HG03060 (cell line): ENCODE measurements at regions not wholly inside any gene's neighbourhood (a gene's known extent, or its start where the extent isn't known, plus 50 kb on each side); places are given as distances from the start of the nearest gene placed in this dataset.

Experiments
- ATAC-seq: cut with Tn5 transposase; IDR thresholded peaks from one replicate; pipeline ENCODE4 v1.9.1; 2021; ENCODE audit warnings: low read depth, moderate number of reproducible peaks; ENCODE audit not compliant: unreplicated experiment

DNA sequence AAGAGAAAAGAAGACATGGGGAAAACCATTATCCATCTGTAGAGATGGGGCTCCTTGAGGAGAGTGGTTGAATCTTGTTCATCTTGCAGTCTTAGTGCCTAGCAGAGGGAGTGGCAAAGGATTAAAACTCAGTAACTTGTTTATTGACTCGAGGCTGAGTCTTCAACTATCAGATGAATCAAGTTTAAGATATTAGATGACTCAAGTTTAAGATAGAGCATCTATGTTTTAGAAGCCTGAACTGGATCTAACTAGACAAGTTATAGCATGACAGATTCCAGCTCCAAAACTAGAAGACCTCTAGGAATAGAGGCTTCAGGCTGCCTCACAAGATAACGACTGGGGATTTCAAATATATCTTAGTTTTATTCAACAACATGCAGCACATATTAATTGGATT, 2277.2 kb upstream of the WWC1 start:
- ATAC-seq: no peak

DNA sequence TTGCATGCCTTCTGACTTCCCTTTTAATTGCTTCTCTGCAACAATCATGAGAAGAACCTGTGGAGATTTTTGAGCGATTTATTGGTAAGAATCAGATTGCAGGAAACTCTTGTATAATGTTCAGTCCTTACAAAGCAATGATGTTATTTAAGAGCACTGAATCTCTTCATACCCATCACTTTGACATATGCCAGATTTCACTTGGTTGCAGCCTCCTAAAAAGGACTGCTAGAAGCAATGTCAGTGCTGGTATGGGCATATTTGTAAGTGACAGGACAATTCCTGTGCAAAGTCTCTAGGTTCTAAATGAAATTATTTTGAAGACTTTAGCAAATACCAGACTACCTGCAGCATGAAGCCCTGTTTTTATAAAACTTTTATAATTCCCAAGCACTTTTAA, 2272.7 kb upstream of the WWC1 start:
- ATAC-seq: no peak

DNA sequence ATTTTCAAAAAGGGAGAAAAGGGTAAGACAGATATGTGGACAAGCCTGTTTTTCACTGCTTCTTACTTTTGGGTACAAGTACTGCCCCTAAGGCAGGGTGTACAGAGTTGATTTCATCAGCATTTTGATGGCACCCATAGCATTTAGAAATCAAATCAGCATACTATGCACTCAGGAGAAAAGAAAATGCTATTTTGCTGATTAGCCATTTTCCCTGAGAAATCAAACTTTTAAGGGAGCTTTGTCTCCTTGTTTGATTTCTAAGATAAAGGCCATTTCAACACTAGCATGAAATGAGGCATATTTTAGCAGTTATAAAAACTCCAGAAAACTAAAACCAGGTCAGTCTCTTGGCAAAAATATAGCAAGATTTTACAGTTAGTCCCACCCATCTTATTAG, 2269.4 kb upstream of the WWC1 start:
- no peak for ATAC-seq

DNA sequence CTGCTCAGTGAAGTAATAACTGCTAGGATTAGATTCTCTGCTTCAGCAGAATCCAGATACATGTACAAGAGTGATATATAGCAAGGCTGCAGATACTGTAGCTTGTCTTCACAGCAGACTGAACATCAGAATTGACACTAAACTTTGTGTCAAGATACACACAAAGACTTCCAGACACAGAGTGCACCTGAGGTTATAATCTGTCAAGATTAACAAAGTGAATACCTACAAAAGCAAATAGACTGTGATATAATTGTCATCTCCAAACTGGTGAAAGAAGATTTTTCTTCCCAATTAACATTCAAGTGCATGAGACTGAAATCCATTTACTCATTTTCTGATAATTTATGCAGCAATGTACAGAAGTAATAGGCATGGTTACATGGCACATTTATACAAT, 2266.5 kb upstream of the WWC1 start:
- ATAC-seq: no peak

DNA sequence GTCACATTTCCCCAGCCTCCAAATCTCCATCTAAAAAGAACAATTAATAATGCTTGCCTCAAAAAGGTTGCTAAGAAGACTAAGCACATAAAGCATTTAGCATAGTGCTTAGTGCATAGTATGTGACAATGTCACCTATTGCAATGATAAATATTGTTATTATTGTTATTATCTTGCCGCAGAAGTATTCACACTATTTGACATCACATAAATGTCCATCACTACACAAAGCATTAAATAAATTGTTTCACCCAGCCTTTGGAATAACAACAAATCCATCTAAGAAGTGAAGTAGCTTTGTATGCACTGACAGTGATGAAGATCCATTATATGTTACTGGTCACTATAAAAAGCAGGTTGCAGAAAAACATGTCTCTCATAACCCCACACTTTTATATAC, 2263.9 kb upstream of the WWC1 start:
- no peak for ATAC-seq

DNA sequence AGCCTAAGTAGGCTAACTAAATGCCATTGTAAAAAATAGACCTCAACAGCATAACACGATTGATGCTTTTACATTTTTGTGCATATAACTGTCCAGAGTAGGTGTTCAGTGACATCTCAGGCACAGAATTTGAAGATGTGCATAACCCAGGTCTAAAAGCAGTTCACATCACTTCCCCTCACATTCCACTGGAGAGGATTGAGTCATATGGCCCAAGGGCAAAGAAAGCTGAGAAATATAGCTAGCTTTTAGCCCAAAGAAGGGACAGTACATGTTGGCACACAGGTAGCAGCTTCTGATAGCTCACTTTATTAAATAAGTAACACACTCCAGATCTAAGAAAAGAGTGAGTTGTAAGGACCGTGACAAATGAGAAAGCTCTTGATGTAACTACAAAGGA, 2259.5 kb upstream of the WWC1 start:
- no peak for ATAC-seq

DNA sequence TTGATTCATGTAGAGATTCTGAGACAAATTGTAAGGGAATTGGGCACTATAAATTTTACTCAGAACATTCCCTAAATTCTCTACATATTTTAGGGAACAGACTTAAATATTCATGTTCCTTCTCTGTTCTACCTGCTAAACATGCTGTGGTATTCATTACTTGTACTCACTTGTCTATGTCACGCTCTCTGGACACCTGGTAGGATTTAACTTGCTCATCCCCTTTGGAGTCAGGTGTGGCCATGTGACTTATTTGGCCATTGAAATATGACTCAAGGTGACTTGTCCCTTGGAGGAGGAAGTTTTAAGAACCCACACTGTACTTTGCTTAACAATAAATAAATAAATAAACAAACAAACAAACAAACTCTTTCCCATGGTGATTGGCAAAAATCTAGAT, 2258.8 kb upstream of the WWC1 start:
- ATAC-seq: no peak

DNA sequence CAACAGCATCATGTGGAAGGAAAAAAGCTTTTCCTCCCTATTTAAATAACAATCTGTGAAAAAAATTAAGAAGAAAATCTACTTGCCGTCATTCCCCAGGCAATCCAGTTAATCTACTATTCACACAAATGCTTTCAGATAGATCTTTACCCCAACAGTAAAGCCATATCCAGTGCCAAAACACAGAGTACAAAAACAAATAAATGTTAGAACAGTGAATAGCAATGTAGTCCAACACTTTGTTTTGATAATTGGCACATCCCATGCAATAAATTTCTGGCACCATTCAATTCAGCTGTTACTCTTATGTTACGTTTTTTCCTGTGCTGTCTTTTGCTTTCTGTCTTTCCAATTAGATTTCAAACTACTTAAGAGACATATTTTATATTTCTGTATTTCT, 2245.5 kb upstream of the WWC1 start:
- ATAC-seq: no peak

DNA sequence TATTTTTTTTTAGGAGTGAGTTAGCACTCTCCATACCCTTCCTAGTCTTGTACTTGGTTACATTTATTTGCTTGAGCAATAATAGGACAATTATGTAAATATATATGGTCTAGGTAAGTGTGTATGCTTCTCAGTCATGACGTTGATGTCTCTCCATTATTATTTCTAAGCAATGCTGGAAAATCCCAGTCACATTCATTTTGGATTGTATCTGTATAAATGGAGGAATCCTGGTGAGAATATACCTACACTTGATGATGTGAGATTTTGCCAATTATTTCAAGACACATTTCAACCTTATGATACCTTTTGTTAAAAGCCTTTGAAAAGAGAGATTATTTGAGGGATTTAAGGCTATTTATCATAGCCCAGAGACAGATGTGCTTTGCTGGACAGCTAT, 2244.5 kb upstream of the WWC1 start:
- ATAC-seq: no peak

DNA sequence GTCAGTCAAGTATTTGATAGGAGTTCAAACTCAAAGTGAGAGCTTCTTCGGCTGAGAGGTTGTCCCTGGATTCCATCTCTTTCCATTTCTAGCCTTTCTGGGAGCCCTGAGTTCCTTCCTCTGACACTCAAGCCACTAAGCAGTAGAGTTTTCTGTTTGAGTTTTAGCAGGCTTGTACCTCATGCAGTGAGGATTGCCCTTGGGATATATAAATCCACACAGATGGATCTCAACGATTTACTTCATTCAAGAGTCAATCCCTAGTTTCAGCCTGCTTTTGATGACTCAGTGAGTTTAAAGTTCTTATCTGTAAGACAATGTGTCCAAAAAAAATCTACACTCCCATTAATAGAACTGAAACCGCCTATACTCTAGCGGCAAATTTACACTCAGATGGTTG, 2240.9 kb upstream of the WWC1 start:
- ATAC-seq: no peak

DNA sequence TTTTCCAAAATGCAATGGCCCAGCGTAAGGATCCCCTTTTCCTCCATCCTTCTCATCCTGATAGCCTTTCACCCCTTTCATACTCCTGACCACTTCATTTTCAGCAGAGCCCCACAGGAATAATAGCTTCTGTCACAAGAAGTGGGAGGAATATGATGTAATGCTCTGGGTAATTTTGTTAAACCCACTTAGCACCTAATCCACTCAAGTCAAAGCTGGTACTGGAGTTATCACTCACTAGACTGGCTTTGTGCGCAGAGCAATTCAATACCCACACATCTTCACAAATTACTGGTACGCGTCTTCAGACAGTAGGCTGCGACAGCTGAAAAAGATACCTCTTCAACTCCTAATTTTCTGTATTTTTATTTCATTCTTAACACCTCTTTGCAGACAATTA, 2232.8 kb upstream of the WWC1 start:
- ATAC-seq: no peak

DNA sequence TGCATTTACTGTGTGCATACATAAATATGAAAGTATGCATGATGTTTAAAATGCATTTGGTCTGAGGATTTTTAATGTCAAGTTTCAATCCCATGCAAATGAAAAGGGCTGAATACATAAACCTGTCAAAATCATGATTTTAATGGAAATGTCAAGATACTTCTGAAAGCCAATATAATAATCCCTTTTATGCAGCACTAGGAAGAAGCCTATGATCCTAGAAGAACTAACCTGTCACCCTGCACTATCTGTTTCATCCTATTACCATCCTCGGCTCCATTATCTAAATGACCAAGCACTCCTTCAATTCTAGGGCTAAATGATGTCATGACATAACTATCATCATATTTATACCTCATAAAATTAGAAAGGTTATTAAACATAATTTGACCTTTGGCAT, 2229.4 kb upstream of the WWC1 start:
- ATAC-seq: no peak

DNA sequence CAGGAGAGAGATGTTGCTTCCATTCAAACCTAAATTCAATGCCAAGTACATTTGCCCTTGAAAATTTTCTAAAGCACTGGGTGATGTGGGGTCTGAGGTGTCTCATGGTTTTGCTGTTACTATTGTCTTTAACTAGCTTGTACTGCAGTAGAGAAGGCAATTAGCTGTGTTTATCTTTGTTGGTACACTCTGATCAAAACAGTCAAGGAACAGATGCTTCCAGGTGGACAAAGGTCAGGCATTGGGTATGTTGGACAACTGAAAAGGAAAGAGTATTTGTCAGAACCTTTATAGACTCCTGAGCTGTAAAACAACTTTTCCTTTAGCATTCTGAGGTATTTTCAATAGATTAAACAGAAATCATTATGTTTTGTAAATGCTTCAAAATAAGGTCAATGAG, 2228.7 kb upstream of the WWC1 start:
- ATAC-seq: no peak

DNA sequence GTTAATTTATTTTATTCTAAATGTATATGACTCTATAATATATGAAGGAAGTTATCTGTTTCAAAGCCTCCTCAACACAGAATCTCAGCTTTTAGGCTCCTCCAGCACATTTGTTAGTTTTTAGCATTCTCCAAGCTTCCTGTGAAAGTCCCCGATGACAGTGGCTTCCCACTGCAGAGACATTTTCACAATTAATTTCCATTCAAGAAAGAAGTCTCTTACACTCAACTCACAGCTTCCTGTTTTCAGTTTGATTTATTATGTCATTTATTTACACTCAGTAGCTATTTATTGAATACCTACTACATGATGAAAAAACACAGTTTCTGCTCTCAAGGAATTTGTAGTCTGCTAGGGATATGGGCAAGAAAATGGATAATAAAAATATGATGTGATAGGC, 2228.2 kb upstream of the WWC1 start:
- ATAC-seq: no peak

DNA sequence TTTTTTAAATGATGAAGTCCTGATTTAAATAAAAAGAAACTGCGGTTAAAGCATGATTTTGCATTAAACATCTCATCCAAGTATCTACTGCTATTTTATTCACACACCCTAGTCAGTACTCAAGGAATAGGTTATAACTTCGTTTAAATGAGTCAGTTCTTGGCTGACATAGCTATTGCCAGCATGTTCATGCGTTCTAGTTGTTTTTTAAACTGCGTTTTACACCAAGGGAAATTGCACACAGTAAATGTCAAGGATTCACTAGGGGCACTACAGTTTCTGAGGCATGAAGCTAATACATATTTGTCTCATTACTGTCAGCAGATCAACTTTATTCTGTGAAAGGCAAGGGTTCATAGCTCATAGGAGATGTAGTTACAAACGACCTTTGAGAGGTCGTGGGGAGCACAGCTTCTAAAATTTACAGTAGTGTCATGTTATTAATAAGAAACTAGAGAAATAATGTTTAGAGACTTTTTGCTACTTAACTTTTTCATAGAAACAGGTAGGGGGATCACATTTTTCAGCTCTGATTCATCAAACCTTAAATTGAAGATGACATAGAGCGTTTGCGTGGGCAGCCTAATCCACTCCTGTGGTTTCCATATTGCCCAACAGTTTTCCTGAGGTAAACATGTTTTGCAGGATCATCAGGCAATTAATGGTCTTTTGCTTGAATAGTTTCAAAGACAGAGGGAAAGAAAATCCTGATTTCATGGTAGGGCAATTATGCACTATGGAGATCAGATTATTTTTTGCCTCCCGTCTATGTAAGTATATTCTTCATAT, 2222.7 kb upstream of the WWC1 start:
- no peak for ATAC-seq

DNA sequence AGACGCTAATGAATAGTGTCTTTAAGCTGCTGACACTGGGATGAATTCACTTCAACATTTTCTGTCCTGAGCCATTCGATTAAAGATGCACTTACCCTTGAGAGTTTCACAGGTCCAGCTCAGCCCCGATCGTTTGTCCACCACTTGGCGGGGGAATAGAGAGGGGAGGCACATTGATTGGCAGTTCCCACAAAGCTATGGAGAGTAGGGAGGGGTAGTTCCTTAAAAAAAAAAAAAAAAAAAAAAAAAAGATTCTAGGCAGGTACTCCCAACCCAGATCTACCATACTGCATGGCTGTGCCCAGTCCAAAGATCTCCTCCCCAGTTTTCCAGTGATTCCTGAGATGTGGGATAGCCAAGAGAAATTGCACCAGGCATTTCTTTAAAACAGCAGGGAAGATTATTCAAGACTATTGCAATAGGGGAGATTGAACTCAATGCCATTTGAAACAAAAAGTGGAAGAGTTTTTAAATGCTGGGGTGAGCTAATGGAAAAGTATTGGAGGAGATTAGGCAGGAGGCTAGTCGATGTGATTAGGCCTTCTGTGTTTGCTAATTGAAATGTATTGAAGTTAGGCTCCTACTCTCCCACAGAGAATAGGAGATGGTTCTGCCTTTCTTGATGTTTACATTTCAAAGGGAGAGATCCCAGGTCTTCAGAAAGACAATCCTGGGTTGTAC, 2217.4 kb upstream of the WWC1 start:
- no peak for ATAC-seq

DNA sequence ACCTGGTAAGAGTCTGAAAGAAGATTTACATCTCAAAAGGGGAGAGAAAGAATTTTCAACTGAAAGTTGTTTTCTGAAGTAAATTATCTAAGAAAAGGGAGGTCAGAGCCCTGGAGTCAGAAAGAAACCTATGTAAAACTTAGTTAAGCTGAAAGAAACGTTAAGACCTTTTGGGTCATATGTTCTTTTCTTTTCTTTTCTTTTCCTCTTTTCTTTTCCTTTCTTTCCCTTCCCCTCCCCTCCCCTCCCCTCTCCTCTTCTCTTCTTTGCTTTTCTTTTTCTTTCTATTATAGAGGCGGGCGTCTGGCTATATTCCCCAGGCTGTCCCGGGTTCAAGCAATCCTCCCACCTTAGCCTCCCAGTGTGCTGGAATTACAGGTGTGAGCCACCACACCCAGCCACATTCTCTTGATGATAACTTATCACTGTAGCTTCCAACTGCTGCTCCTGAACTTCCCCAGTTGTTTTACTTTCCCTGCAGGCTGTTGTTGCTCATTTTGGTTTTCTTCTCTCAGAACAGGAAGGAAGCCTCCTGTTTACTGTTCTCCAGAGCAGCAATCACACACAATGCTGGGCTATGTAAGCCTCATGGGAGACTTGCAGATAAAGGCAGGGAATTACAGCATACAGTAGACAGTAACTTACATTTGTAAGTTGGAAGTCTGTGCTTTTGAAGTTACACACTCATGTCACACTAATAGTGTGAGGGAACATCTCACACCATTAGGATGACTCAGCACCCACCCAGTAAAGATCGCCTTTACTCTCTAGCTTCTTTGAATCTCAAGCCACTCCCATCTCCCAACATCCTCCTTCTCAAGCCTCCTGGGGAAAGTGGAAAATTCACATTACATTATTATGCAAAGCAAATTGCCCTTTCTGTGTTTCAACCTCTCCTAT, 2216.6 kb upstream of the WWC1 start:
- ATAC-seq: no peak

DNA sequence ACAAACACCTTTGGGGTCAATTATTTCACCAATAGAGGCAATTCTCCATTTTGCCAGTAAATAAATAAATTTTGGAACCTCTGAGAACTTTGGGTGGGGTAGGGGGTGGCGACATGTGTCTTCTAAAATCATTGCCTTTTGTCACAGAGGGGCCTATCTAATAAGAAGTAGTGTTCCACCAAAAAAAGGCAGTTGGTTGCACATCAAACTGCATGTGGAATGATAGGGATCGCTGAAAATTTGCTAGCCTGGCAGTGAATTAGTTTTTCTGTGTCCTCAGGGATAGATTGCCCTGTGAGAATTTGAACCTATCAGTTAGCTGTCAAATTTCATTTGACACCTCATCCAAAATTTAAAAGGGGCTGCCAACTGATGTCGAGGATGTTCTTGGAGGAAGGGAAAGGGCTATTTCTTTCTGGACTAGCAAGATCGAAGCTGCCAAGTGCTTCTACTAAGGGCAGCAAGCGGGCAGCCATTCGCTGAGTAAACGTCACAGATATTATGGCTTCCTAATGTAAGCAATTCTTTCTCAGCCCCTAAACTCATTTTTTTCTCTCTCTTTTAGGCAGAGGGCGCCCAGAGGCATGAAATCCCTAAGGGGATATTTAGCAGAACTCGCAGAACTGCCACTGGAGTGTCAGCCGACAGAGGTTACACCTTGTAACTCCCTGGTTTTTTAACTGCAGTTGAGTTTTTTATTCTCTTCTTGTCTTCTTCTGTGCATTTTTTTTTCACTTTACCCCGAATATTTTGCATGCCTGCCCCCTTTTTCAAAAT, 2208.1 kb upstream of the WWC1 start:
- ATAC-seq: no peak

DNA sequence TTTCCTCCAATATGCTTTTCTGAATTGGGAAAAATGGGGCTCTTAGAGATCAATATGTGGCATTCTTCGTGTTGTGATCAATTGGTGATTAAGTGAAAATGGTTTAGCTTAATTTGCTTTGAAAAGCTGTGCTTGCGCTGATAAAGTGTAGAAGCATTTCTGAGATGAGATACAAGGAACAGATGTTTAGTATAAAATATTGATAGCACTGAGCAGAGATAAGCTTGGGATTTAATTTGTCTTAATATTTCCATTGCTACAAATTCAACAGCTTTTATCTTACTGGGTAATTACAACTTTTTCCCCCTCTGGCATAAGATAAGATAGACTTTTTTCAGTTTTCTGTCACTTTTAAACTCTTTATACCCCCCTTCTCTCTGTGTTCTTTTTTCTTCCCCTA, 2204.9 kb upstream of the WWC1 start:
- no peak for ATAC-seq

DNA sequence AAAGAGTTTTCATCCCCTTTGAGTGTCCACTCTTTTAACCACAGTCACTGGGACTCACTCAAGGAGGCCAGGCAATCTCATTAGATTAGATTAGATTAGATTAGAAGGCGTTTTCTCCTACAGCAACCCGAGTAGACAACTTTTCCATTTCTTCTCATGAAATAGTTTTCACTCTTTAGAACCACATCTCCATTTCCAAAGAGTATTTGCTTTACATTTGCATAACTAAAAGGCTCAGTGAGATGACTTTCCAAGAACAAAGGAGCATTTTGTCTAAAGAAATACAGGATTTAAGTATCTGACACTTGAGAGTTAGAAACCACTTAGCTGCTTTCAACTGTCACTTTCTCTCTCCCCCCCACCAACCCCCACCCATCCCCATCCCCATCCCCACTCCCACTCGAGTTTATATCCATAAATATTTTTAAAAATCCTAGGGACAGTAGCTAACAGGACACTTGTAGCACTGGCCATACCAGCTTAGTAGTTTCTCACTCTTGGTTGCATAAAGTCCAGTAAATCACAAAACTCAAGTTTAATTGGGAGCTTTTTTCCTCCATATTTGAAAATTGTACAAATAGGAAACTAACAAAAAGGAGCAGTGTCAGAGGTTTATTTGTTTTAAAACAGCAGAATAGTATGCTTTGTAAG, 2202.9 kb upstream of the WWC1 start:
- no peak for ATAC-seq
